ENCODE measurements at regions not wholly inside any gene's neighbourhood (a gene's known extent, or its start where the extent isn't known, plus 50 kb on each side); places are given as distances from the start of the nearest gene placed in this dataset.
A peak's percentile ranks its signal among the peaks of the same experiment; 100 is the strongest.

DNA sequence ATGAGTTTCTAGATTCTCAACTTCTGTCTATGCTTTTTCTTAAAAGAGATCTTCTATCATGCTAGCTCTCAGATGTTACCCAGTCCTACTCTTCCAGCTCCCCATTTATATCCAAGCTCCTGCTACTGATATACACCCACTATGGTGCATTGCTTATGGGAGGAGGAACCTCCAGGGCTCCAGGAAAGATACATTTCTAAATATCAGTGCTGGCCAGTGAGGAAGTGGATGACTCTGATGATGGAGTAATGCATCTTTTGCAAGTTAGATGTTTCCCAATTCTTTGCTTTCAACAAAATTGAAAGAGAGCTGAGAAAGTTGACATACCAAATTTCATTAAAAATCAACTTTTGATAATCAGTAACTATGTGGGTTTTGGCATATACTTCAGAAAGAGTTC, 105.7 kb upstream of the RESF1 start:
- in situ Hi-C loops (cut with MboI): no loop called here
- H3K79me2 ChIP-seq (ENCODE audit: control insufficient read depth, insufficient read depth, low read length): no peaks in the 10 kb centered on the region

DNA sequence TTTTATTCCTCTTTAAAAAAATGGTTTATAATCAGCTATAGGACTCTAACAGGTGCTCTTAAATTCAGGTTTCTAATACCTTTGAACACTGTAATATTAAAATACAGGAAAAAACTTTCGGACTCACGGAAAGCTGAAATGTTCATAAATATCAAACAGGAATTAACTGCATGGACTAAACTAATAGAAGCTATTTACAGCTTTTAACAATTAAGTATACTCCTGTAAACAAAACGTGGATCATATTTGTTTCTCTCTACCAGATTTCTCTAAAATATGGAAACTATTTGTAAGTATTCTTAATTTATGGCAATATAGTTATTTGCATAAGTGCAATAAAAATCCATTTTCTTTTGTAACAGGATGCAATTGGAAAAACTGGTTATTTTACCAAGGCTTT, 108.9 kb upstream of the RESF1 start:
- no peaks in the 10 kb centered on the region for H3K79me2 ChIP-seq (ENCODE audit: control insufficient read depth, insufficient read depth, low read length)
- peak; percentile 20 for TF ChIP-seq RBM25 (IDR thresholded peaks at IDR 0.05; ENCODE audit: low read depth, low read length, severe bottlenecking)
- TF ChIP-seq HNRNPH1 (optimal IDR thresholded peaks at IDR 0.05; ENCODE audit: low read depth, low read length): no peak
- TF ChIP-seq ZNF76 (CRISPR knock-in tag; IDR thresholded peaks at IDR 0.05; ENCODE audit: borderline replicate concordance): no peak
- TF ChIP-seq, protein P1, sequence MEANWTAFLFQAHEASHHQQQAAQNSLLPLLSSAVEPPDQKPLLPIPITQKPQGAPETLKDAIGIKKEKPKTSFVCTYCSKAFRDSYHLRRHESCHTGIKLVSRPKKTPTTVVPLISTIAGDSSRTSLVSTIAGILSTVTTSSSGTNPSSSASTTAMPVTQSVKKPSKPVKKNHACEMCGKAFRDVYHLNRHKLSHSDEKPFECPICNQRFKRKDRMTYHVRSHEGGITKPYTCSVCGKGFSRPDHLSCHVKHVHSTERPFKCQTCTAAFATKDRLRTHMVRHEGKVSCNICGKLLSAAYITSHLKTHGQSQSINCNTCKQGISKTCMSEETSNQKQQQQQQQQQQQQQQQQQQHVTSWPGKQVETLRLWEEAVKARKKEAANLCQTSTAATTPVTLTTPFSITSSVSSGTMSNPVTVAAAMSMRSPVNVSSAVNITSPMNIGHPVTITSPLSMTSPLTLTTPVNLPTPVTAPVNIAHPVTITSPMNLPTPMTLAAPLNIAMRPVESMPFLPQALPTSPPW (CRISPR knock-in tag; IDR thresholded peaks at IDR 0.05): no peak
- no peak for TF ChIP-seq FOXM1 (IDR thresholded peaks at IDR 0.05; ENCODE audit: low read depth)
- TF ChIP-seq FOXM1 (CRISPR knock-in tag; IDR thresholded peaks at IDR 0.05; ENCODE audit: low read depth): no peak
- no peak for TF ChIP-seq SMARCA4 (IDR thresholded peaks at IDR 0.05)
- TF ChIP-seq PTRF (tag; IDR thresholded peaks at IDR 0.05): no peak
- TF ChIP-seq, protein P2, sequence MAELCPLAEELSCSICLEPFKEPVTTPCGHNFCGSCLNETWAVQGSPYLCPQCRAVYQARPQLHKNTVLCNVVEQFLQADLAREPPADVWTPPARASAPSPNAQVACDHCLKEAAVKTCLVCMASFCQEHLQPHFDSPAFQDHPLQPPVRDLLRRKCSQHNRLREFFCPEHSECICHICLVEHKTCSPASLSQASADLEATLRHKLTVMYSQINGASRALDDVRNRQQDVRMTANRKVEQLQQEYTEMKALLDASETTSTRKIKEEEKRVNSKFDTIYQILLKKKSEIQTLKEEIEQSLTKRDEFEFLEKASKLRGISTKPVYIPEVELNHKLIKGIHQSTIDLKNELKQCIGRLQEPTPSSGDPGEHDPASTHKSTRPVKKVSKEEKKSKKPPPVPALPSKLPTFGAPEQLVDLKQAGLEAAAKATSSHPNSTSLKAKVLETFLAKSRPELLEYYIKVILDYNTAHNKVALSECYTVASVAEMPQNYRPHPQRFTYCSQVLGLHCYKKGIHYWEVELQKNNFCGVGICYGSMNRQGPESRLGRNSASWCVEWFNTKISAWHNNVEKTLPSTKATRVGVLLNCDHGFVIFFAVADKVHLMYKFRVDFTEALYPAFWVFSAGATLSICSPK (IDR thresholded peaks at IDR 0.05; ENCODE audit: borderline replicate concordance): no peak
- TF ChIP-seq, protein P3, sequence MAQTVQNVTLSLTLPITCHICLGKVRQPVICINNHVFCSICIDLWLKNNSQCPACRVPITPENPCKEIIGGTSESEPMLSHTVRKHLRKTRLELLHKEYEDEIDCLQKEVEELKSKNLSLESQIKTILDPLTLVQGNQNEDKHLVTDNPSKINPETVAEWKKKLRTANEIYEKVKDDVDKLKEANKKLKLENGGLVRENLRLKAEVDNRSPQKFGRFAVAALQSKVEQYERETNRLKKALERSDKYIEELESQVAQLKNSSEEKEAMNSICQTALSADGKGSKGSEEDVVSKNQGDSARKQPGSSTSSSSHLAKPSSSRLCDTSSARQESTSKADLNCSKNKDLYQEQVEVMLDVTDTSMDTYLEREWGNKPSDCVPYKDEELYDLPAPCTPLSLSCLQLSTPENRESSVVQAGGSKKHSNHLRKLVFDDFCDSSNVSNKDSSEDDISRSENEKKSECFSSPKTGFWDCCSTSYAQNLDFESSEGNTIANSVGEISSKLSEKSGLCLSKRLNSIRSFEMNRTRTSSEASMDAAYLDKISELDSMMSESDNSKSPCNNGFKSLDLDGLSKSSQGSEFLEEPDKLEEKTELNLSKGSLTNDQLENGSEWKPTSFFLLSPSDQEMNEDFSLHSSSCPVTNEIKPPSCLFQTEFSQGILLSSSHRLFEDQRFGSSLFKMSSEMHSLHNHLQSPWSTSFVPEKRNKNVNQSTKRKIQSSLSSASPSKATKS (CRISPR knock-in tag; IDR thresholded peaks at IDR 0.05): no peak

More for the DNA sequence above, 105.7 kb upstream of the RESF1 start:
- Histone ChIP-seq H3K36me3 (ENCODE audit: control insufficient read depth, insufficient read depth, low read length) (no peaks in the 10 kb centered on the region), H3K9me1 (ENCODE audit: control insufficient read depth, insufficient read depth, low read length) (no peaks in the 10 kb centered on the region), H2AFZ (ENCODE audit: low read depth, low read length) (no peak overlapping the region), H3K4me1 (replicated peaks in 1 of 2; ENCODE audit: control insufficient read depth in 2 of 2, insufficient read depth in 2 of 2, low read length in 2 of 2) (no peaks in the 10 kb centered on the region), H3K9me3 (replicated peaks; ENCODE audit: control insufficient read depth, insufficient read depth, low read depth, low read length) (peaks cover 6% of the 10 kb centered on the region), H3K27ac (ENCODE audit: extremely low read depth, low read depth, low read length) (no peak overlapping the region), H3K4me2 (ENCODE audit: insufficient read depth, low read length) (no peak overlapping the region), H3K4me3 (no peak overlapping the region), H4K20me1 (replicated peaks; ENCODE audit: control insufficient read depth, insufficient read depth, low read length) (no peaks in the 10 kb centered on the region), H3K27me3 (ENCODE audit: control insufficient read depth in 2 of 2, insufficient read depth in 2 of 2, low read length in 2 of 2) (no peaks in the 10 kb centered on the region), H3K9ac (ENCODE audit: insufficient read depth in 1 of 2, low read depth in 2 of 2, low read length in 2 of 2) (no peak overlapping the region)
- ChIA-PET POLR2A (no interaction called here), CTCF (ENCODE audit: low intra/inter-chr PET ratio) (no interaction called here)
- FAIRE-seq (no peak), ATAC-seq (no peak), DNase-seq (ENCODE audit: extremely low read depth in 1 of 4, low spot score in 3 of 4) (no peak)
- intact Hi-C loops (cut with micrococcal nuclease): no loop called here
- TF ChIP-seq NR3C1 (CRISPR knock-in tag; IDR thresholded peaks at IDR 0.05) (no peak), KDM5B (IDR thresholded peaks at IDR 0.05; ENCODE audit: insufficient replicate concordance, low read depth, low read length) (no peak), XRCC4 (IDR thresholded peaks at IDR 0.05; ENCODE audit: extremely low read depth, insufficient read depth, insufficient read length) (no peak), CEBPB (tag; IDR thresholded peaks at IDR 0.05) (0 out of 2 replicates have a peak, but pooled peaks have one; percentile 27)
- BruUV-seq (replicated peaks): no TSS peak

More for the DNA sequence above, 108.9 kb upstream of the RESF1 start:
- no peak for FAIRE-seq
- H3K4me3 ChIP-seq: no peak overlapping the region
- no peak overlapping the region for H3K9ac ChIP-seq (ENCODE audit: insufficient read depth in 1 of 2, low read depth in 2 of 2, low read length in 2 of 2)
- peaks cover 0 to 13% of the 10 kb centered on the region in 2 experiments; a peak in 3 of 5 replicates for H3K4me1 ChIP-seq (replicated peaks in 1 of 2; ENCODE audit: control insufficient read depth in 2 of 2, insufficient read depth in 2 of 2, low read length in 2 of 2)
- no peaks in the 10 kb centered on the region for H3K9me1 ChIP-seq (ENCODE audit: control insufficient read depth, insufficient read depth, low read length)
- H3K27ac ChIP-seq (ENCODE audit: extremely low read depth, low read depth, low read length): no peak overlapping the region
- ChIA-PET POLR2A (no interaction called here), CTCF (ENCODE audit: low intra/inter-chr PET ratio) (no interaction called here)
- no peak for DNase-seq (ENCODE audit: extremely low read depth in 1 of 4, low spot score in 3 of 4)
- 32% methylated on average over 3 of the region's 3 CpGs for WGBS (ENCODE audit: insufficient coverage, low coverage, missing lambda C conversion rate)
- no peaks in the 10 kb centered on the region for H4K20me1 ChIP-seq (replicated peaks; ENCODE audit: control insufficient read depth, insufficient read depth, low read length)
- intact Hi-C loops (cut with micrococcal nuclease) (no loop called here), in situ Hi-C loops (cut with MboI) (no loop called here)
- BruUV-seq (replicated peaks): no TSS peak
- no peak overlapping the region for H2AFZ ChIP-seq (ENCODE audit: low read depth, low read length)
- no peak overlapping the region for H3K4me2 ChIP-seq (ENCODE audit: insufficient read depth, low read length)
- no peaks in the 10 kb centered on the region for H3K27me3 ChIP-seq (ENCODE audit: control insufficient read depth in 2 of 2, insufficient read depth in 2 of 2, low read length in 2 of 2)
- no peak for ATAC-seq
- peaks cover 3% of the 10 kb centered on the region for H3K9me3 ChIP-seq (replicated peaks; ENCODE audit: control insufficient read depth, insufficient read depth, low read depth, low read length)
- no peaks in the 10 kb centered on the region for H3K36me3 ChIP-seq (ENCODE audit: control insufficient read depth, insufficient read depth, low read length)

Data from K562 (cell line).